Right atrium auricular region (tissue), 2 donors: ENCODE measurements at regions not wholly inside any gene's neighbourhood (a gene's known extent, or its start where the extent isn't known, plus 50 kb on each side); places are given as distances from the start of the nearest gene placed in this dataset.

Source experiments
- DNase-seq: peaks from one replicate; pipeline ENCODE4 v3.0.0-alpha.2; 2019; ENCODE audit warnings: low spot score
- H3K27ac ChIP-seq, 2 donors: fragments of 200-600 bp; sonication (generic); 1 replicate in 1 of 2; 2 replicates in 1 of 2; pipeline ENCODE4 v1.5.1; 2016 to 2019
- H3K27me3 ChIP-seq, 2 donors: fragments of 200-600 bp; sonication (generic); one replicate each; pipeline versions ENCODE4 v1.5.1 to v1.6.0; 2017 to 2019
- H3K36me3 ChIP-seq: fragments of 200-600 bp; sonication (generic); one replicate; pipeline ENCODE4 v1.5.1; 2016
- H3K4me1 ChIP-seq, 2 donors: fragments of 200-600 bp; sonication (generic); one replicate each; pipeline versions ENCODE4 v1.5.1 to v1.6.0; 2017 to 2019
- H3K4me3 ChIP-seq, 2 donors: fragments of 200-600 bp; sonication (generic); 1 replicate in 1 of 2; 2 replicates in 1 of 2; pipeline ENCODE4 v1.5.1; 2017 to 2019; ENCODE audit warnings: mild to moderate bottlenecking in 1 of 2, moderate library complexity in 1 of 2
- H3K9me3 ChIP-seq, 2 donors: fragments of 200-600 bp; sonication (generic); one replicate each; pipeline ENCODE4 v1.5.1; 2019
- TF ChIP-seq, protein P1 (sequence below), 2 donors: fragments of 200-600 bp; sonication (generic); IDR thresholded peaks; one replicate each; pipeline ENCODE4 v1.5.1; 2019; ENCODE audit warnings: antibody characterized with exemption in 2 of 2

DNA sequence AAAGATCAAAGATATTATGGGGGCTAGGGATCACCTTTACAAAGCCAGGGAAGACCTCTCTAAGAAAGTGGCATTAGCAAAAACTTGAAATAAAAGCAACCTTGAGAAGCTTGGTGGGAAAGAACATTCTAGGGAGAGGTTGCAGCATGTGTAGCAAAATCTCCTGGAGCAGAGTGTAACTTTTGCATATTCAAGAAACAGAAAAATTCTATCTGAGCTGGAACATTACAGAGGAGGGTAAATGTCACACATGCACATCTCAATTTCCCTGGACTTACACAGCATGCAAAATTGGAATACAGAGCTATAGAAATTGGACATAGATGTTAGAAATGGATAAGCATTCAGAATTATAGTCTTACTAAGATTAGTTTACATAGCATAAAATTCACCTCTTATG, 510.0 kb downstream of the CETN3 start:
- Histone ChIP-seq H3K4me3 (no peak overlapping the region), H3K9me3 (peaks cover 0 to 22% of the 10 kb centered on the region in 2 donors), H3K36me3 (no peaks in the 10 kb centered on the region), H3K27me3 (no peaks in the 10 kb centered on the region), H3K4me1 (no peaks in the 10 kb centered on the region), H3K27ac (no peak overlapping the region)
- DNase-seq: no peak
- TF ChIP-seq, protein P1, sequence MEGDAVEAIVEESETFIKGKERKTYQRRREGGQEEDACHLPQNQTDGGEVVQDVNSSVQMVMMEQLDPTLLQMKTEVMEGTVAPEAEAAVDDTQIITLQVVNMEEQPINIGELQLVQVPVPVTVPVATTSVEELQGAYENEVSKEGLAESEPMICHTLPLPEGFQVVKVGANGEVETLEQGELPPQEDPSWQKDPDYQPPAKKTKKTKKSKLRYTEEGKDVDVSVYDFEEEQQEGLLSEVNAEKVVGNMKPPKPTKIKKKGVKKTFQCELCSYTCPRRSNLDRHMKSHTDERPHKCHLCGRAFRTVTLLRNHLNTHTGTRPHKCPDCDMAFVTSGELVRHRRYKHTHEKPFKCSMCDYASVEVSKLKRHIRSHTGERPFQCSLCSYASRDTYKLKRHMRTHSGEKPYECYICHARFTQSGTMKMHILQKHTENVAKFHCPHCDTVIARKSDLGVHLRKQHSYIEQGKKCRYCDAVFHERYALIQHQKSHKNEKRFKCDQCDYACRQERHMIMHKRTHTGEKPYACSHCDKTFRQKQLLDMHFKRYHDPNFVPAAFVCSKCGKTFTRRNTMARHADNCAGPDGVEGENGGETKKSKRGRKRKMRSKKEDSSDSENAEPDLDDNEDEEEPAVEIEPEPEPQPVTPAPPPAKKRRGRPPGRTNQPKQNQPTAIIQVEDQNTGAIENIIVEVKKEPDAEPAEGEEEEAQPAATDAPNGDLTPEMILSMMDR (IDR thresholded peaks at IDR 0.05): no peak

- no peaks in the 10 kb centered on the region for H3K27me3 ChIP-seq
- no peaks in the 10 kb centered on the region for H3K4me1 ChIP-seq
- DNase-seq: no peak
- no peaks in the 10 kb centered on the region for H3K36me3 ChIP-seq
- H3K27ac ChIP-seq: no peak overlapping the region
- TF ChIP-seq, protein P1 (IDR thresholded peaks at IDR 0.05): no peak
- H3K4me3 ChIP-seq: no peak overlapping the region
- peaks cover 0 to 44% of the 10 kb centered on the region in 2 donors for H3K9me3 ChIP-seq
Observed at GRCh38 chr5:89893546-89893945, 516.0 kb downstream of the CETN3 start.

DNA sequence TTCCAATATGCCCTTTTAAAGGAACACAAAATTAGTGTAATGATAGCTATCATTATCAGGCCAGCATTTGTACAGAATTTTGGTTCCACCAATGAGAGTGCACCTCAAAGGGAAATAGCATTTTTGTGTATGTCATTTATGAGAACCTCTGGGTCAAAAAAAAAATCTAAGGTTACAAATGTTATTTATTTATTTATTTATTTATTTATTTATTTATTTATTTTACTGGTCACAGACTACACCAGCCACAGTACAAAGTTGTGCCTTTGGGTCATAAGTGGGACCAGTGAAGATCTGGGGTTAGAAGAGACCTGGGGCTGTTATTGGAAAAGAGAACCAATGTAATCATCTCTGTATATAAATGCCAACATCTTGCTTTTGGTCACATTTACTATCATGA, 523.9 kb downstream of the CETN3 start:
- H3K27me3 ChIP-seq: no peaks in the 10 kb centered on the region
- no peak for DNase-seq
- H3K4me1 ChIP-seq: no peaks in the 10 kb centered on the region
- no peaks in the 10 kb centered on the region for H3K36me3 ChIP-seq
- no peak overlapping the region for H3K27ac ChIP-seq
- no peak overlapping the region for H3K4me3 ChIP-seq
- no peaks in the 10 kb centered on the region for H3K9me3 ChIP-seq
- TF ChIP-seq, protein P1 (IDR thresholded peaks at IDR 0.05): no peak

DNA sequence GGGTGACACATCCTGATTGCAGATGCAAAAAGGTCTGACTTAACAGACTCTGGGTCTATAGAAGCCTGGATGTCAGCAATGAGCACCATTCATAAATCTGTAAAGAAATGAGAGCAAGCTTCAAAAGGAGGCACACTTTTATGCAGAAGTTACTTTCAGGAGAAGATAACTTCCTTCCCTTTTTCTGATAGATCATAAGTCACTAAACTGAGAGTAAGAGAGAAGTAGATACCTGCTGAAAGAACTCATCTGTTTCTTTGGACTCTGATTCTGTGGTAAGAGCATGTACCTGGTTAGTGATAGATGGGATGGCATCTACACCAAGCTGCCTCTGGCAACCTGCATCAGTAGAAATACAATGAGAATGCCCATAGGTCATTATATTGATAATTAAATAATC, 525.6 kb downstream of the CETN3 start:
- no peaks in the 10 kb centered on the region for H3K4me1 ChIP-seq
- no peaks in the 10 kb centered on the region for H3K27me3 ChIP-seq
- no peak overlapping the region for H3K27ac ChIP-seq
- no peaks in the 10 kb centered on the region for H3K9me3 ChIP-seq
- TF ChIP-seq, protein P1 (IDR thresholded peaks at IDR 0.05): no peak
- no peak overlapping the region for H3K4me3 ChIP-seq
- no peaks in the 10 kb centered on the region for H3K36me3 ChIP-seq
- DNase-seq: no peak

- H3K27me3 ChIP-seq: no peaks in the 10 kb centered on the region
- TF ChIP-seq, protein P1 (IDR thresholded peaks at IDR 0.05): no peak
- DNase-seq: no peak
Observed at GRCh38 chr5:89878140-89879132, 531.1 kb downstream of the CETN3 start.

More at GRCh38 chr5:89878140-89879132, 531.1 kb downstream of the CETN3 start:
- Histone ChIP-seq H3K4me3 (no peak overlapping the region), H3K4me1 (no peaks in the 10 kb centered on the region), H3K27ac (no peak overlapping the region), H3K36me3 (no peaks in the 10 kb centered on the region), H3K9me3 (no peaks in the 10 kb centered on the region)
